ENCODE measurements at regions not wholly inside any gene's neighbourhood (a gene's known extent, or its start where the extent isn't known, plus 50 kb on each side); places are given as distances from the start of the nearest gene placed in this dataset.

GRCh38 chr9:28293369-28294090, 720.2 kb upstream of the C9orf72 start:
- ChIA-PET POLR2A (no interaction called here), CTCF (interaction anchor here (1.4 kb wide), 1 partner anchor 220 kb away, joined by 3 read pairs; no protein-coding TSS in a partner anchor)
- Histone ChIP-seq H3K4me3 (ENCODE audit: low read depth, low read length) (no peak overlapping the region), H3K27ac (ENCODE audit: extremely low read depth, low read depth, low read length) (no peak overlapping the region), H3K4me1 (ENCODE audit: control insufficient read depth, insufficient read depth, low read length) (no peaks in the 10 kb centered on the region), H3K9me3 (ENCODE audit: control insufficient read depth, insufficient read depth, low read depth, low read length) (no peaks in the 10 kb centered on the region), H3K36me3 (ENCODE audit: control insufficient read depth in 2 of 2, insufficient read depth in 1 of 2, low read length in 2 of 2) (no peaks in the 10 kb centered on the region)
- TF ChIP-seq ZNF112 (tag by site-specific recombination; IDR thresholded peaks at IDR 0.05) (no peak), ZEB2 (tag by site-specific recombination; IDR thresholded peaks at IDR 0.05) (no peak), ZNF266 (tag by site-specific recombination; IDR thresholded peaks at IDR 0.05; ENCODE audit: low read depth) (no peak), ZNF362 (tag by site-specific recombination; IDR thresholded peaks at IDR 0.05) (no peak)

GRCh38 chr9:28301281-28301680, 728.0 kb upstream of the C9orf72 start:
- no peak for TF ChIP-seq ZBTB49 (tag by site-specific recombination; IDR thresholded peaks at IDR 0.05; ENCODE audit: low read depth)
- no peak for TF ChIP-seq ZNF292 (tag by site-specific recombination; IDR thresholded peaks at IDR 0.05; ENCODE audit: borderline replicate concordance, low read depth)
- CTCF ChIA-PET = no interaction called here

GRCh38 chr9:28317745-28318144, 744.5 kb upstream of the C9orf72 start:
- no peaks in the 10 kb centered on the region for H3K4me1 ChIP-seq (ENCODE audit: control insufficient read depth, insufficient read depth, low read length)
- no peak overlapping the region for H3K4me3 ChIP-seq (ENCODE audit: low read depth, low read length)
- no peak overlapping the region for H3K27ac ChIP-seq (ENCODE audit: extremely low read depth, low read depth, low read length)
- no peaks in the 10 kb centered on the region for H3K36me3 ChIP-seq (ENCODE audit: control insufficient read depth in 2 of 2, insufficient read depth in 1 of 2, low read length in 2 of 2)
- TF ChIP-seq ZNF785 (tag by site-specific recombination; IDR thresholded peaks at IDR 0.05) (no peak), ZNF555 (tag by site-specific recombination; conservative IDR thresholded peaks at IDR 0.05) (no peak), ZSCAN23 (tag by site-specific recombination; IDR thresholded peaks at IDR 0.05) (no peak), ZNF449 (tag by site-specific recombination; IDR thresholded peaks at IDR 0.05) (no peak), ZNF23 (tag by site-specific recombination; IDR thresholded peaks at IDR 0.05; ENCODE audit: borderline replicate concordance) (no peak), BCL11A (tag by site-specific recombination; IDR thresholded peaks at IDR 0.05; ENCODE audit: low read depth) (no peak), ZNF274 (IDR thresholded peaks at IDR 0.05; ENCODE audit: low read length) (no peak), ZNF274 (tag by site-specific recombination; IDR thresholded peaks at IDR 0.05; ENCODE audit: borderline replicate concordance) (no peak), ZNF211 (tag by site-specific recombination; IDR thresholded peaks at IDR 0.05; ENCODE audit: low read depth) (no peak), ZNF544 (tag by site-specific recombination; IDR thresholded peaks at IDR 0.05) (no peak), ZNF626 (tag by site-specific recombination; IDR thresholded peaks at IDR 0.05) (no peak), ZNF768 (tag by site-specific recombination; IDR thresholded peaks at IDR 0.05) (no peak), TRIM28 (IDR thresholded peaks at IDR 0.05; ENCODE audit: borderline replicate concordance, low read length) (no peak), KLF16 (tag by site-specific recombination; IDR thresholded peaks at IDR 0.05) (no peak), PBX3 (CRISPR knock-in tag; IDR thresholded peaks at IDR 0.05) (no peak), ZNF521 (tag by site-specific recombination; IDR thresholded peaks at IDR 0.05) (no peak), ZNF157 (tag by site-specific recombination; IDR thresholded peaks at IDR 0.05) (no peak), ZNF114 (tag by site-specific recombination; IDR thresholded peaks at IDR 0.05) (no peak), ZBTB1 (tag by site-specific recombination; IDR thresholded peaks at IDR 0.05) (no peak)
- H3K9me3 ChIP-seq (ENCODE audit: control insufficient read depth, insufficient read depth, low read depth, low read length) = no peaks in the 10 kb centered on the region
- POLR2A ChIA-PET = no interaction called here
- CTCF ChIA-PET = no interaction called here

More at GRCh38 chr9:28301281-28301680, 728.0 kb upstream of the C9orf72 start:
- H3K9me3 ChIP-seq (ENCODE audit: control insufficient read depth, insufficient read depth, low read depth, low read length) = no peaks in the 10 kb centered on the region
- no peaks in the 10 kb centered on the region for H3K4me1 ChIP-seq (ENCODE audit: control insufficient read depth, insufficient read depth, low read length)
- no peak overlapping the region for H3K27ac ChIP-seq (ENCODE audit: extremely low read depth, low read depth, low read length)
- POLR2A ChIA-PET = no interaction called here
- H3K4me3 ChIP-seq (ENCODE audit: low read depth, low read length) = no peak overlapping the region
- no peaks in the 10 kb centered on the region for H3K36me3 ChIP-seq (ENCODE audit: control insufficient read depth in 2 of 2, insufficient read depth in 1 of 2, low read length in 2 of 2)

All from HEK293 (cell line).